Chondrocyte (in vitro differentiated cells): ENCODE measurements at regions not wholly inside any gene's neighbourhood (a gene's known extent, or its start where the extent isn't known, plus 50 kb on each side); places are given as distances from the start of the nearest gene placed in this dataset.

Experiments
- DNase-seq: peaks from one replicate; pipeline ENCODE4 v3.0.0; 2021; ENCODE audit warnings: mixed read lengths, low spot score
- H3K27ac Mint-ChIP-seq: one replicate; pipeline ENCODE4 v1.8.0; 2021; ENCODE audit warnings: mild to moderate bottlenecking, moderate library complexity, mixed read lengths; ENCODE audit not compliant: unreplicated experiment
- H3K27me3 Mint-ChIP-seq: 2 replicates; pipeline ENCODE4 v1.8.0; 2021; ENCODE audit warnings: low read depth, mixed read lengths
- H3K36me3 Mint-ChIP-seq: 2 replicates; pipeline ENCODE4 v1.8.0; 2021; ENCODE audit warnings: low read depth, mixed read lengths
- H3K4me1 Mint-ChIP-seq: 2 replicates; pipeline ENCODE4 v1.8.0; 2021; ENCODE audit warnings: low read depth, mild to moderate bottlenecking, mixed read lengths
- H3K4me3 Mint-ChIP-seq: one replicate; pipeline ENCODE4 v1.8.0; 2021; ENCODE audit warnings: mild to moderate bottlenecking, moderate library complexity, mixed read lengths; ENCODE audit not compliant: unreplicated experiment
- H3K9me3 Mint-ChIP-seq: 2 replicates; pipeline ENCODE4 v1.8.0; 2021; ENCODE audit warnings: low read depth, mixed read lengths
- TF ChIP-seq, protein P1 (sequence below): fragments of 200-600 bp; sonication (generic); IDR thresholded peaks from 2 replicates; pipeline ENCODE4 v1.5.0; 2021; ENCODE audit warnings: antibody characterized with exemption, mild to moderate bottlenecking, moderate library complexity

DNA sequence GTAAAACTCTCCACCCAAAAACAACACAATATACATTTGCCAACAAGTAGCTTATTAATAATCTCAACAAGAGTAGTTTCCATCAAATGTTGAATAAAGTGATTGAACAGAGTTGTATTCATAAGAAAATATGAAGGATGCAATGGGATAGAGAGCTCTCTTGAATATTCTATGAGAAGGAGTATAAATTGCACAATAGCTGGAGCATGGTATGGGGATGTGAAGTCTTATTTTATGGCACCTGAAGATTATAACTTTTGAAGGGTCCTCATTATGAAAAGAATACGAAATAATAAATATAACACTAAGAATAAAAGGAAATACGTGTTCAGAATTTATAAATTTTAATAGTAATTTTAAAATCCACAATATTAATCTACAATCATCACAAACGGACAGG lies 1415.1 kb downstream of the KCNT2 start:
- Mint-ChIP-seq H3K9me3 (peaks cover 6% of the 10 kb centered on the region), H3K27me3 (peaks cover 5% of the 10 kb centered on the region), H3K27ac (no peak overlapping the region), H3K4me3 (no peak overlapping the region), H3K36me3 (no peaks in the 10 kb centered on the region), H3K4me1 (no peaks in the 10 kb centered on the region)
- TF ChIP-seq, protein P1, sequence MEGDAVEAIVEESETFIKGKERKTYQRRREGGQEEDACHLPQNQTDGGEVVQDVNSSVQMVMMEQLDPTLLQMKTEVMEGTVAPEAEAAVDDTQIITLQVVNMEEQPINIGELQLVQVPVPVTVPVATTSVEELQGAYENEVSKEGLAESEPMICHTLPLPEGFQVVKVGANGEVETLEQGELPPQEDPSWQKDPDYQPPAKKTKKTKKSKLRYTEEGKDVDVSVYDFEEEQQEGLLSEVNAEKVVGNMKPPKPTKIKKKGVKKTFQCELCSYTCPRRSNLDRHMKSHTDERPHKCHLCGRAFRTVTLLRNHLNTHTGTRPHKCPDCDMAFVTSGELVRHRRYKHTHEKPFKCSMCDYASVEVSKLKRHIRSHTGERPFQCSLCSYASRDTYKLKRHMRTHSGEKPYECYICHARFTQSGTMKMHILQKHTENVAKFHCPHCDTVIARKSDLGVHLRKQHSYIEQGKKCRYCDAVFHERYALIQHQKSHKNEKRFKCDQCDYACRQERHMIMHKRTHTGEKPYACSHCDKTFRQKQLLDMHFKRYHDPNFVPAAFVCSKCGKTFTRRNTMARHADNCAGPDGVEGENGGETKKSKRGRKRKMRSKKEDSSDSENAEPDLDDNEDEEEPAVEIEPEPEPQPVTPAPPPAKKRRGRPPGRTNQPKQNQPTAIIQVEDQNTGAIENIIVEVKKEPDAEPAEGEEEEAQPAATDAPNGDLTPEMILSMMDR, result no peak
- no peak for DNase-seq

DNA sequence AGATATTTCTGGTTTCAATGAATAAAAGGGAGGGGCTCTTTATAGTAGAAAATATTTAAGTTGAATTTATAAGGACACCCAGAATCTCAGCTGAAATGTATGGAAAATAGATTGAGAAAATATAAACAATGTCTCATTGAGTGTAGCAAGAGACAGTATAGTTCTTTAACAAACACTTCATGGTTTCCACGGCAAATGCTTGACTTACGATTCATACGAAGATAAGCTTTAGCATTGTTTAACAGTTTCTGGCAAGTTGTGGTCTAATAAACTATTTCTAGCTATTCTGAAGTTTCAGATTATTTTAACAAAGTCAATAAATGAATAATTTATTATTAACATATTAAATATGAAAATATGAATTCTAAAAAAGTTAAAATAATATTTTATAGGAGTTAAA lies 1419.4 kb downstream of the KCNT2 start:
- Mint-ChIP-seq H3K27me3 (peaks cover 7% of the 10 kb centered on the region), H3K4me3 (no peak overlapping the region), H3K36me3 (no peaks in the 10 kb centered on the region), H3K27ac (no peak overlapping the region), H3K9me3 (peaks cover 6% of the 10 kb centered on the region), H3K4me1 (no peaks in the 10 kb centered on the region)
- DNase-seq, result no peak
- TF ChIP-seq, protein P1, result no peak

DNA sequence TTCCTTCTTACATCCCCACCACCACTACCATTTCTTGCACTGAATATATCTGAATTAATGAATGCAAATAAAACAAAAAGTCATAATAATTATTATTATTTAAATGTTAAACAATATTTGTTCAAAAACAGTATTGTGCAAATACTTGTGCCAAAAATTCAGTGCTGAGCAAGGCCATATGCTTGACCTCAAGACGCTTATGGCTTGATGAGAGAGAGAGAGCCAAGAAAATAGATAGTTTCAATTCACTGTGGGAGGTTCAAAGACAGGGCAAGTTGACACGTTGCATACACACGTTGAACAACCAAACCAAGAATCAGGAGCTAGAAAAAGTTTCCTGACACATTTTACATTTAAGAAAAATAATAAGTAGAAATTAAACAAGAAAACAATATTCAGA lies 1421.7 kb downstream of the KCNT2 start:
- Mint-ChIP-seq H3K27me3 (peaks cover 6% of the 10 kb centered on the region), H3K27ac (no peak overlapping the region), H3K9me3 (no peaks in the 10 kb centered on the region), H3K4me3 (no peak overlapping the region), H3K36me3 (no peaks in the 10 kb centered on the region), H3K4me1 (no peaks in the 10 kb centered on the region)
- TF ChIP-seq, protein P1, result no peak
- no peak for DNase-seq

DNA sequence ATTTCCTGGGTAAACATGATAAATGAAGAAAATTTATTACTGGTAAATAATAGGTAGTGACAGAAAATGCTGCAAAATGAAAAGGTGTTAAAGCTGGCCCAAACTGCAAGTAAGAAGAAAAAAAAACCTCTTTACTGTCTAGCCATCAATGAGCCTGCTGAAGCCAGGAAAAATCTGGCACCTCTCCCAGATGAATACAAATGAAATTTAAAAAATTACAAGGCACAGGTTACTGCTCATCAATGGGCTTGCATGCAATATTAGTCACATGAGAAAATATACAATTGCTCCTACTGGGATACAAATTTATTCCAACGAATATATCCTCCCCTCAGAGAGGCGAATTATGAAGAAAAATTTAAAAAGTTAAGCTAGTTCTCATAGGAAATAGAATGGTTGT lies 1422.5 kb downstream of the KCNT2 start:
- H3K4me1 Mint-ChIP-seq, result no peaks in the 10 kb centered on the region
- no peak for DNase-seq
- H3K36me3 Mint-ChIP-seq, result no peaks in the 10 kb centered on the region
- H3K4me3 Mint-ChIP-seq, result no peak overlapping the region
- no peaks in the 10 kb centered on the region for H3K9me3 Mint-ChIP-seq
- H3K27me3 Mint-ChIP-seq, result peaks cover 4% of the 10 kb centered on the region
- TF ChIP-seq, protein P1, result no peak
- H3K27ac Mint-ChIP-seq, result no peak overlapping the region

DNA sequence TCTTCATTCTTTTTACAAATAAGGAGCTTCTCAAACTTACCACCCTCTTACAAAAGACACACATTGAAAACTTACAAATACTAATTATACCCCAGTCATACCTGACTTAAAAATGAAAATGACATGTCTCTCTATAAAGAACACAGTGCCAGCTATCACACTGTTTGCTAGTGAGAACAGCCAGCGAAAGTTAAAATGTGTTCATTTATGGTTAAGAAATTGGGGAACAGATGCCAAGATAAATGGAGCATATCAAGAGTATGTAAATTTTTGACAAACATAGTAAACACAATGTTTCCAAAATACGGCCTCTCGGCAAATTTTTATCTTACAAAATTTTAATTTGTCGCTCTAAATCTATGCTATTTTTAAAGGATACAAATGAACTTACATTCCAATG lies 1422.9 kb downstream of the KCNT2 start:
- no peak overlapping the region for H3K27ac Mint-ChIP-seq
- DNase-seq, result no peak
- H3K27me3 Mint-ChIP-seq, result peaks cover 3% of the 10 kb centered on the region
- no peaks in the 10 kb centered on the region for H3K4me1 Mint-ChIP-seq
- H3K9me3 Mint-ChIP-seq, result no peaks in the 10 kb centered on the region
- no peak overlapping the region for H3K4me3 Mint-ChIP-seq
- no peaks in the 10 kb centered on the region for H3K36me3 Mint-ChIP-seq
- TF ChIP-seq, protein P1, result no peak
